M059J (cell line): ENCODE measurements at regions not wholly inside any gene's neighbourhood (a gene's known extent, or its start where the extent isn't known, plus 50 kb on each side); places are given as distances from the start of the nearest gene placed in this dataset.

Experiments used
- DNase-seq: peaks from one replicate; pipeline ENCODE4 v3.0.0-alpha.2; 2012; ENCODE audit warnings: low read depth

DNA sequence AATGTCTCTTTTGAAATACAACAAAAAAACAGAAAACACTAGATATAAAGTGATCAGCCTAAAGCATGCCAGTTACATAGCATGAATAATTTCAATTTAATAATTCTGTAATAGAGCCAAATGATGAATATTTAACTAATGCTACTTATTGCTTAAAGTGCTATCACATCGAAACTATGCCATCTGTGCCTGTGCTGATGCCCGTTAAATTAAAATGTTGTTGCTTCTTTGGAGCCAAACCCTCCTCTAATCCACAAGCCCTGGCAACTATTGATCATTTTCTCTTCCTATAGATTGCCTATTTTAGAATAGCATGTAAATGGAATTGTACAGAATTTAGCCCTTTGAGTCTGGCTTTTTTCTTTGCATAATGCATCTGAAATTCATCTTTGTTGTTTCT lies 356.2 kb downstream of the CHSY3 start:
- DNase-seq, result no peak

GRCh38 chr5:130251931-130252330 lies 347.7 kb downstream of the CHSY3 start:
- no peak for DNase-seq

- no peak for DNase-seq
These were observed 339.4 kb downstream of the CHSY3 start for GRCh38 chr5:130243641-130244040.

DNA sequence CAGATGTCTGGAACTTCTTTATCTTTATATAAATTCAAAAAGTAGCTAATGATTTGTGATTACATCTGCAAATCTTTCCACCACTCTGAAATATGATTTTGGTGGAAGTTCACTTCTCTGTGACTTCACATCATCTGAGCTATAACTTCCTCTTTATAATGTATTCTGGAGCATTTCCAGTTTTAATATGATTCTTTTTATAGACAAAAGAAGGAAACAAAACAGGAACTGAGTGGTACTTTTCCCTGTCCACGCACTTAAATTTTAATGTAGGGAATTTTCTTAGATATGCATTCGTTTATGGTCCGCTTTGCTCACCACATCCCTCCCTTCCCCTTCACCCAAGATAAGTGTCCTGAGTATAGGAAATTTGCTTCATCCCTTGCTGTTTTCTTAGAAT lies 333.5 kb downstream of the CHSY3 start:
- no peak for DNase-seq
